DOHH2 (cell line): ENCODE measurements at regions not wholly inside any gene's neighbourhood (a gene's known extent, or its start where the extent isn't known, plus 50 kb on each side); places are given as distances from the start of the nearest gene placed in this dataset.
"Not testable (repeated sequence)": the region's sequence is repeated elsewhere in the genome, so short reads cannot be mapped to it uniquely, and the experiment has no call there.

Experiments
- EZH2phosphoT487 ChIP-seq: fragments of 200-600 bp; sonication (generic); IDR thresholded peaks from 2 replicates; pipeline ENCODE4 v1.6.1; 2017; ENCODE audit warnings: borderline replicate concordance, mild to moderate bottlenecking, antibody characterized with exemption, low read length, moderate library complexity, mixed read lengths
- TF ChIP-seq, protein P1 (sequence below): fragments of 200-600 bp; sonication (generic); IDR thresholded peaks from one replicate; pipeline ENCODE4 v1.5.1; 2014; ENCODE audit warnings: antibody characterized with exemption, mild to moderate bottlenecking, low read depth, low read length; ENCODE audit not compliant: poor library complexity, severe bottlenecking

DNA sequence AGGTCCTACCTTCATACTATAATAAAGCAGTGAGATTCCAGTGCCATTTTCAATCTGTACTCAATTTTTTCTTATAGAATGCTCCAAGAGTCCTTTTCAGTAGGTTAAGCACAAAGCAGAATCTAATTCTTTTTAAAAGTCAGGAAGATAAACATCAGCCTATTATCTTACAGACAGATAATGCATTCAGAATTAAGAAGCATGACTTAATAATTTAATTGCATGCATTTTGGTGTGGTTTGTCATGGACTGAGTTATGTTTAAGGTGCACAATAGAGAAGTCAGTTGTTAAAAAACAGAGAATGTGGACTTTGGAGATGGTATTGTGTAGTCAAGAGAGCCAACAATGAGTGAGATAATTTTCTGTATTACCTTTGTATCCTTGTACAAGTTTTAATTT, 1656.3 kb upstream of the LRRTM3 start:
- TF ChIP-seq, protein P1, sequence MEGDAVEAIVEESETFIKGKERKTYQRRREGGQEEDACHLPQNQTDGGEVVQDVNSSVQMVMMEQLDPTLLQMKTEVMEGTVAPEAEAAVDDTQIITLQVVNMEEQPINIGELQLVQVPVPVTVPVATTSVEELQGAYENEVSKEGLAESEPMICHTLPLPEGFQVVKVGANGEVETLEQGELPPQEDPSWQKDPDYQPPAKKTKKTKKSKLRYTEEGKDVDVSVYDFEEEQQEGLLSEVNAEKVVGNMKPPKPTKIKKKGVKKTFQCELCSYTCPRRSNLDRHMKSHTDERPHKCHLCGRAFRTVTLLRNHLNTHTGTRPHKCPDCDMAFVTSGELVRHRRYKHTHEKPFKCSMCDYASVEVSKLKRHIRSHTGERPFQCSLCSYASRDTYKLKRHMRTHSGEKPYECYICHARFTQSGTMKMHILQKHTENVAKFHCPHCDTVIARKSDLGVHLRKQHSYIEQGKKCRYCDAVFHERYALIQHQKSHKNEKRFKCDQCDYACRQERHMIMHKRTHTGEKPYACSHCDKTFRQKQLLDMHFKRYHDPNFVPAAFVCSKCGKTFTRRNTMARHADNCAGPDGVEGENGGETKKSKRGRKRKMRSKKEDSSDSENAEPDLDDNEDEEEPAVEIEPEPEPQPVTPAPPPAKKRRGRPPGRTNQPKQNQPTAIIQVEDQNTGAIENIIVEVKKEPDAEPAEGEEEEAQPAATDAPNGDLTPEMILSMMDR = not testable (repeated sequence)
- not testable (repeated sequence) for TF ChIP-seq EZH2phosphoT487
